ENCODE measurements at regions not wholly inside any gene's neighbourhood (a gene's known extent, or its start where the extent isn't known, plus 50 kb on each side); places are given as distances from the start of the nearest gene placed in this dataset.

DNA sequence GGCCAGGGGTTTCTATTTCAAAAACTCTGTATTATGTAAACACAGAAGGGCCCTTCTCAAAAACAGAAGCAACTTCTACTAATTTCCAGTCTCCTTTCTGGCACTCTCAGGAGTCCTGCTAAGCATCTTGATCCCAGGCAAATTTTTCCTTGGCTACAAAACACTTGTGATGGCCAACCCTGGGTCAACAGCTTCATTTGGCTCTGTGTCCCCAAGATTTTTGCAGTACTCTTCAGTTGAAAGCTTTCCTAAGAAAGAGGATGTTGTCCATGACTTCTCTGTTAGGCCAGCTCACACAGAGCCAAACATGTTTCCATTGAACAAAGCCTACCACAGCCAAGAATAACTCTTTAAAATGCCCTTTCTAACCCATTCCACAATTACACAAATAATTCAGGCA lies 99.0 kb upstream of the EGR2 start:
- TF ChIP-seq CEBPB (IDR thresholded peaks at IDR 0.05) (no peak), EP300 (IDR thresholded peaks at IDR 0.05; ENCODE audit: borderline replicate concordance) (no peak)

GRCh38 chr10:62912086-62912485 lies 95.9 kb upstream of the EGR2 start:
- TF ChIP-seq NFIC (IDR thresholded peaks at IDR 0.05) = no peak
- no peak for TF ChIP-seq TCF12 (IDR thresholded peaks at IDR 0.05; ENCODE audit: low read depth)
- TF ChIP-seq RAD21 (IDR thresholded peaks at IDR 0.05; ENCODE audit: low read depth) = no peak
- no peak for TF ChIP-seq MAX (IDR thresholded peaks at IDR 0.05)
- TF ChIP-seq, protein P1, sequence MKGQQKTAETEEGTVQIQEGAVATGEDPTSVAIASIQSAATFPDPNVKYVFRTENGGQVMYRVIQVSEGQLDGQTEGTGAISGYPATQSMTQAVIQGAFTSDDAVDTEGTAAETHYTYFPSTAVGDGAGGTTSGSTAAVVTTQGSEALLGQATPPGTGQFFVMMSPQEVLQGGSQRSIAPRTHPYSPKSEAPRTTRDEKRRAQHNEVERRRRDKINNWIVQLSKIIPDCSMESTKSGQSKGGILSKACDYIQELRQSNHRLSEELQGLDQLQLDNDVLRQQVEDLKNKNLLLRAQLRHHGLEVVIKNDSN (IDR thresholded peaks at IDR 0.05) = no peak
- TF ChIP-seq FOXM1 (IDR thresholded peaks at IDR 0.05; ENCODE audit: borderline replicate concordance, low read depth) = no peak
- no peak for TF ChIP-seq YY1 (IDR thresholded peaks at IDR 0.05; ENCODE audit: low read depth)
- TF ChIP-seq CREB1 (IDR thresholded peaks at IDR 0.05; ENCODE audit: low read depth) = no peak

GRCh38 chr10:62911210-62911963 lies 95.2 kb upstream of the EGR2 start:
- TF ChIP-seq YY1 (IDR thresholded peaks at IDR 0.05; ENCODE audit: low read depth) = no peak
- TF ChIP-seq NFIC (IDR thresholded peaks at IDR 0.05) = no peak

- TF ChIP-seq ZBTB7A (IDR thresholded peaks at IDR 0.05; ENCODE audit: low read depth) (no peak), TEAD4 (IDR thresholded peaks at IDR 0.05) (no peak), MAX (IDR thresholded peaks at IDR 0.05) (no peak), CEBPB (IDR thresholded peaks at IDR 0.05) (no peak), TCF12 (IDR thresholded peaks at IDR 0.05; ENCODE audit: low read depth) (no peak), NFIC (IDR thresholded peaks at IDR 0.05) (no peak), EGR1 (IDR thresholded peaks at IDR 0.05) (no peak), REST (IDR thresholded peaks at IDR 0.05; ENCODE audit: low read depth) (no peak)
These were observed 91.5 kb upstream of the EGR2 start for GRCh38 chr10:62907470-62908212.

DNA sequence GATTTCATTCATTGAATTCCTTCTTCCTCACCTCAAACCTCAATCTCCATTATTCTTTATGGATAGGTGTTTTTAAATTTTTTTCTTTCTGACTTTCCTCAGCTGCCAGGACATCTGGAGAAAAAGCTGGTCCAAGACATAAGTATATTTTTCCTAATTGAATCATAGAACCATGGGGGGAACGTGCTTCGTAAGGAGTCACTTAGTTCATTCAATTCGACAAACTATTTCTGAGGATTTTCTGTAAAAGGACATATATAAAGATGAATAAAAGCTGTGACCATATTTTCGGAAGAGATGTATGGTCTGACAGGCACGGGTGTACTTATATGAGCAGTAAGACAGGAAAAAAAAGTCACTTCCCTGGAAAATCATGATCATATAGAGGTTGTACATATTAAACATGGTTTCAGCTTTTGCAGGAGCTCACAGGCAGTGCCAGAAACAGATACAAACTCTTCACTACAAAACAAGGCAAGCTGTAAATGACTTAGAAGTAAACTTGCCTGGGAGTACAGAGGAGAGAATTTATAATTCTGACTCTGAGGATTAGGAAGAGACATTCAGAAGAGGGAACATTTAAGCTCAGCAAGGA lies 88.2 kb upstream of the EGR2 start:
- no peak for TF ChIP-seq TAF1 (IDR thresholded peaks at IDR 0.05; ENCODE audit: low read depth)
- no peak for TF ChIP-seq MAX (IDR thresholded peaks at IDR 0.05)
- TF ChIP-seq, protein P1 (IDR thresholded peaks at IDR 0.05) = no peak
- no peak for TF ChIP-seq CREB1 (IDR thresholded peaks at IDR 0.05; ENCODE audit: low read depth)
- TF ChIP-seq TCF12 (IDR thresholded peaks at IDR 0.05; ENCODE audit: low read depth) = no peak
- no peak for TF ChIP-seq NFIC (IDR thresholded peaks at IDR 0.05)
- TF ChIP-seq YY1 (IDR thresholded peaks at IDR 0.05; ENCODE audit: low read depth) = no peak
- no peak for TF ChIP-seq TEAD4 (IDR thresholded peaks at IDR 0.05)
- no peak for TF ChIP-seq CEBPB (IDR thresholded peaks at IDR 0.05)
- no peak for TF ChIP-seq REST (IDR thresholded peaks at IDR 0.05; ENCODE audit: low read depth)
- no peak for TF ChIP-seq FOXM1 (IDR thresholded peaks at IDR 0.05; ENCODE audit: borderline replicate concordance, low read depth)
- TF ChIP-seq EGR1 (IDR thresholded peaks at IDR 0.05) = no peak
- no peak for TF ChIP-seq EP300 (IDR thresholded peaks at IDR 0.05; ENCODE audit: borderline replicate concordance)
- no peak for TF ChIP-seq ZBTB7A (IDR thresholded peaks at IDR 0.05; ENCODE audit: low read depth)
- no peak for TF ChIP-seq RAD21 (IDR thresholded peaks at IDR 0.05; ENCODE audit: low read depth)

GRCh38 chr10:62903828-62904227 lies 87.7 kb upstream of the EGR2 start:
- TF ChIP-seq, protein P1 (IDR thresholded peaks at IDR 0.05) = no peak
- TF ChIP-seq EGR1 (IDR thresholded peaks at IDR 0.05) = no peak
- no peak for TF ChIP-seq TCF12 (IDR thresholded peaks at IDR 0.05; ENCODE audit: low read depth)
- TF ChIP-seq YY1 (IDR thresholded peaks at IDR 0.05; ENCODE audit: low read depth) = no peak
- no peak for TF ChIP-seq ZBTB7A (IDR thresholded peaks at IDR 0.05; ENCODE audit: low read depth)
- TF ChIP-seq RAD21 (IDR thresholded peaks at IDR 0.05; ENCODE audit: low read depth) = no peak
- no peak for TF ChIP-seq EP300 (IDR thresholded peaks at IDR 0.05; ENCODE audit: borderline replicate concordance)
- no peak for TF ChIP-seq TAF1 (IDR thresholded peaks at IDR 0.05; ENCODE audit: low read depth)
- TF ChIP-seq NFIC (IDR thresholded peaks at IDR 0.05) = no peak
- TF ChIP-seq REST (IDR thresholded peaks at IDR 0.05; ENCODE audit: low read depth) = no peak
- no peak for TF ChIP-seq FOXM1 (IDR thresholded peaks at IDR 0.05; ENCODE audit: borderline replicate concordance, low read depth)
- TF ChIP-seq CEBPB (IDR thresholded peaks at IDR 0.05) = no peak
- no peak for TF ChIP-seq CREB1 (IDR thresholded peaks at IDR 0.05; ENCODE audit: low read depth)
